Stimulated activated CD8-positive, alpha-beta memory T cell treated with anti-CD3 and anti-CD28 coated beads, Interleukin-12 subunit alpha, Interleukin-12 subunit beta, amount 100 ng/mL, for 24 hours (primary cell): ENCODE measurements at regions not wholly inside any gene's neighbourhood (a gene's known extent, or its start where the extent isn't known, plus 50 kb on each side); places are given as distances from the start of the nearest gene placed in this dataset.

ENCODE experiments used
- DNase-seq: peaks from one replicate; pipeline ENCODE4 v3.0.0-alpha.2; 2020; ENCODE audit errors: extremely low read depth

DNA sequence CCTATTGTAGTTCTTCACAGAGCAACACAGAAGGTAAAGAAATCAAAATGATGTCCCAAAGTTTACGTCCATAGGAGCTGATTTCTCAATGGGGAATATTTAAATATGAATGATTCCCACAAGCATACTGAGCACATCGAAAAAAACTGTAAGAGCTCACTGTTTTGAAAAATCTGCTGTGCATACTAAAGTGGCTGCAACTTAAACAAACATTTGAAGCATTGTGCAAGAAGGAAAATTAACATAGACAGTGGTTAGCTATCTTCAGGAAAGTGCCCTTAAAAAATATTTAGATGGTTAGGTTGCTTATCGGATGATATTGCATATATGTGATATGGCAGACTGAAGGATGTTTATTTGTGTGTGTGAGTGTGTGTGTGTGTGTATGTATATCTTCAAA, 747.6 kb downstream of the RFPL4B start:
- no peak for DNase-seq

DNA sequence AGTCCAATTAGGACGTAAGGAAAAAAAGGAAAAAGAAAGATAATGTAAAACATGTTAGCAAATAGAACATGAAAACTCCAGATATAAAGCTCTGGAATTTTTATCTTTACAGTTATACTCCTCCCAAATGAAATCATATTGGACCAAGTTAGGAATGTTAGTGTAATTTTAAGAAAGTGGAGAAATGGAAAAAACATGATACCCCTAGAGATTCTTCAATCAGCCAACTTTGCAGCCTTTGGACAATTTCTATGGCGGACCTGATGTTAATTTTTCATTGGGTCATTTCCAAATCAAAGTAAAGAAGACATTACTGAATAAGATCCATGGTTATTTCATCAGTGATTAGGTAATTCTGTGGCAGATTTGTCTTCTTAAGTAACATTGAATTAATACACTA, 748.7 kb downstream of the RFPL4B start:
- no peak for DNase-seq

DNA sequence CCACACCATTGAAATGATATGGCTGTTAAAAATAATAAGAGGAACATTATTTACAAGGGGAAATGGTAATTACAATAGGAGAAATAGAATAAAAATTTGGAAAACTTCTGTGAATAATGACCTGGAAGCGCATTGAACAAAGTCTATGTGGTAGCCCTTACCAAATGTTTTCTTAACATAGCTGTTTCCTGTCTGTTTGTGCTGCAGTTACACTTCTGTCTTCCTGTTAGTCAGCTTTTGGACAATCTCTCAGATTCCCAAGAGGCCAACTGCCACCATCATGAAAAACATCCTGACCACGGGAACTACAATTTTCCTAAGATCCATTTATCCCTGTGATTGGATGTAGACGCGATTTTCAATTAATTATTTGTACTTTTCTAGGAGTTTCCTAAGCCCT, 754.4 kb upstream of the MARCKS start:
- DNase-seq = no peak

DNA sequence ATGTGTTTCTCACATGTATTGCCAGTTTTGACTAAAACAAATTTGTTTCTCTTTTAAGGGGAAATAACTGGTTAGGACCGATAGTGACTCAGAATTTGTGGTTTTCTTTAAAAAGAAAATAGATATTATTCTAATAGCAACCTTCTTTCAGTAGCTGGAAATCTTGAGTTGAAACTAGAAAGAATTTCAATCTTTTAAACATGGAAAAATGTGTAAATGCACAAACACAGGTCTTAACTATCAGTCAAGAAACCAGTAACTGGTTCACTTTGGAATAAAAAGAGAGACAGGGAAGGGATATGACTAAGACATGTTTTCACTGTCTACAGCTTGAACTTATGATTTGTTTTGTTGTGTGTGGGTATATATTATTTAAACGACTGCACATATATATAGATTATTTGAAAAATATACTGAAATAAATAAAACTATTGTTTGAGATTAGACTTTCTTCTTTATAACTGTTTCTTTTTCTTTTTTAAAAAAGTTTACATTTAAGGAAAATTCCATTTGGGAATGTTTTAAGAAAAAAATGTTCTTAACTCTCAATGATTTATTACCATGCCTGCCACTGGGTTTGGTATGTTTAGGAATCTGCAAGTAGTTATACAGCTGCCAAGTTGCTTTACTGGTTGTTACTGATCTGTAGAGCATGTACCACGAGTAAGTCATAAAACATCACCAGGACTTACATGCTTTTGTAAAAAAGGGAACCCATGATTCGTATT, 753.3 kb upstream of the MARCKS start:
- no peak for DNase-seq

DNA sequence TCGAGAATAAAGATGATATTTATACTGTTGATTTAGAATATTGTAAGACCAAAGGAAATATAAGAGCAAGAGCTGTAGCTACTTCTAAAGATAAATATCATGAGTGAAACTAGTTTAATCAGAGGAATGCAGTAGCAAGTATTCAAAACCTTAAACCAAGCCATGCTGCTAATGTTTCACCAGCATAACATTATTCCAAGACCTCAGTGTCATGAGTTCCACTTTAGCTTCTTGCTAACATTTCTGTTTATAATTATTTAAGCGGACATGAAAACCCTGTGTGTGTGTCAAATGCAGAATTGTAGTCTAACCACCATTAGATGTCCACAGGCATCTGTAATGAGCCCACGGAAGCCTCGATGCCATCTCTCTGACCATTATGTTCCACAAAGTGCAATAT, 752.6 kb upstream of the MARCKS start:
- DNase-seq = no peak

DNA sequence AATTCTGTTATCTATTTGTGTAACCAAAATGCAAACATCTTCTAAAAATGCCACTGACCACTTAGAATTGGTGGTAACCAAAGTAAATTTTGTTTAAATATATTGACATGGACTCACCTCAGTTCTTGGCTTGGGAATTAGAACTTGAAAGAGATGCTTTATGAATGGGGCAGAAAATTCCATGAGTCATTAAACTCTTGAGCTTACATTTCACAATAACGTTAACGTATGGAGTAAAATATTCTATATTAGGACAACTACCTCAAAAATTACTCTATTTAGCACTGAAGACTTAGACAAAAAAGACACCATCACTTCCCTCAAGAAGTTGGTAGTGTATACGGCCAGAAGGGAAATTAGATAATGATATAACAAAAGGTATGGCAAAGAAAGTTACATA, 752.2 kb upstream of the MARCKS start:
- DNase-seq = no peak

DNA sequence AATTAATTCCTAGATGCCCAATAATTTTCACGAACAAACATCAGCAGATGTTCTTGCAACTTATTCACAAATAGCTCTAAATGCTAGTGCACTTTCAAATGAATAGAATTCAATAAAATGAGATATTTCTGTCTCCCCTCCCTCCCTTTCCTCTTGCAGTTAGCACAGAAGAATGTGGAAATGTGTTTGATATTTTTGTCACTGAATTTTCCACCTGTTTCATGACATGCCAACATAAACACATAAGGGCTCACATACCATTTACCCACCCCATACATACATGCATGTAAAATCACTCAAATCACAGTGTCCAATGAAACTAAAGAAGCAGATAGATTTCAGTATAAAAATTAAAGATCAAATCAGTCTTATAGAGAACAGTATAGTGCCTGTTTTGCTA, 746.9 kb upstream of the MARCKS start:
- no peak for DNase-seq

DNA sequence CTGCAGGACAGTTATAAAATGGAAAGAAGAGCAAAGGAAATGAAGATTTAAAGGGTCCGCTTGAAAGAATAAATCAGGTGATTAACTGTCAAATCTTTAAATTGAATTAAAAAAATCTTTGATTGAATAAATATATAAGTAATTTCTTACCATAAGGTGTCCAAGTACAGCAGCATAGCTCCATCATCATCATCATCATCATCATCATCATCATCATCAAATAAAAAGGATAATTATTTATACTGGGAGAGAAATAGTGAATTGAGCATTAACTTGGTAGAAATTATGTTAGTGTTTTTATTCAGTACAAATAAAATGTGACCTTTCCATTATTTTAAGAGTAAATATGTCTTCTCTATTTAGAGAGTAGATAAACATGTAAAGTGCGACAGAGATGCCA, 745.6 kb upstream of the MARCKS start:
- no peak for DNase-seq

DNA sequence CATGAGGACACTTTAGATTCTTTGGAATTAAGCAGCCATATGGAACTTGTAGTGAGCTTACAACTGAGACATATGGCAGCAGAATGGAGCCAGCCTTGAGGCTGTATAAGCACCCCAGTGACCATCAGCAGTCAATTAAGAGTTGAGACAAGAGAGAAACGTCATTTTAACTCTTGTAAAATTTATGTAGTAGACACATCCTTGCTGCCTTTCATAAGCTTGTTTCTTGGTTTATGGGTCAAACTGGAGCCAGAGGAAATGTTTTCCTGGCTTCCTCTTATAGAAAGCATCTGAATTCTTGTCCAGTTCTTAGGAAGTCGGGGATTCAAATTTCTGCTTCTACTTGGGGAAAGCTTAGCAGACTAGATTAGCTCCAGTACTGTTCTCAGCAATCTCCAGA, 745.1 kb upstream of the MARCKS start:
- no peak for DNase-seq

DNA sequence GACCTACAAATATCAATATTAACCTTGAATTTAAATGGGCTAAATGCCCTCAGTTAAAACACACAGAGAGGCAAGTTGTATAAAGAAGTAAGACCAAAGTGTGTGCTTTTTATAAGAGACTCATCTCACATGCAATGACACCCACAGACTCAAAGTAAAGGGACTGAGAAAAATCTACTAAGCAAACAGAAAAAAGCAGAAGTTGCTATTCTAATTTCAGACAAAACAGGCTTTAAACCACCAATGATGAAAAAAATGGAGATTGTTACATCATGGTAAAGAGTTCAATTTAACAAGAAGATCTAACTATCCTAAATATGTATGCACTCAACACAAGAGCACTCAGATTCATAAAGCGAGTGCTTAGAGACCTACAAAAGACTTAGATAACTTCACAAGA, 741.9 kb upstream of the MARCKS start:
- DNase-seq = no peak

DNA sequence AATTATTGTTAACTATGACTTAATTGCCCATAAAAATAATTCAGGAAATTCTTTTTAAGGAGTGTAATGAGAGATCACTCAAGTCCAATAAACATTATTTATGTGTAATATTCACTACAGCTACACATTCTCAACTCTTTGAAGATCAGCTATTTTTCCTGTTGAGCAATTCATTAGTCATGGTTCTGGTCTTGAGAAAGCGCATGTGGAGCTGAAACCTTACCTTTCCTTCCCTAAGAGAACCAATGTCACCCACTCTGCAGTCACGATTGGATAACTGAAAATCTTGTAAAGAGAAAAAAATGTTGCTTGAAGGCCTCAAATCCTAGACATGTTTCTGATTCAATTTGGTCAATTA, 736.9 kb upstream of the MARCKS start:
- no peak for DNase-seq

DNA sequence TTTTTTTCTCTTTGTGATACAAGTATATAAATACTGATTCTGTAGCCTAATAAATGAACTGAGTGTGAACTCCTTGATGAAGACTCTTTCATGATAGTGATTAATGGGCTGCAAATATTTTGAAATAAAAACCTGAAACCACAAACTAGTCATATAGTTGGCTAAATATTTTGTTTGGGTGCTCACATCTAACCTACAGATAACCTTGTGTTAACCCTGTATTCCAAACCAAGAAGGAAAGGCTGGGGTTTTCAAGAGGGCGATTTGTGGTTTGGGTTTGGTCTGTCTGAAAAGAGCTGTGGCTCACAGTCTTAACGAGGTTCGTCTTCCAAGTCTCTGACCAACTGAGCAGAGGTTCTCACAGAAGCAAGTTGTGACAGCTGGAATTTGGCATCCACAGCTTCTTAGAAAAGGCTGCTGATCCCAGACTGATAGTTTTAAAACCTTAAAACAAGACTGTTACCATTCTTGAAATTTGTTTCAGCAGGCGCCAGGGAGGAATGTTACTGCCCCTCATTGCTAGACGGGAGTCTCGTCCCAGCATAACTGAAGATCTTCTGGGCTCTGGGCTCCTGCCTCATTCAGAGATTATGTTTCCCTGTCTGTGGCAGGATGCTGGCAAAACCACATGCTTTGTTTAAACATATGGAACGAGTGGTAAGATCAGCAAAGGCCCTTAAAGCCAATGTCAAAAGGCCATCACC, 736.4 kb upstream of the MARCKS start:
- no peak for DNase-seq

DNA sequence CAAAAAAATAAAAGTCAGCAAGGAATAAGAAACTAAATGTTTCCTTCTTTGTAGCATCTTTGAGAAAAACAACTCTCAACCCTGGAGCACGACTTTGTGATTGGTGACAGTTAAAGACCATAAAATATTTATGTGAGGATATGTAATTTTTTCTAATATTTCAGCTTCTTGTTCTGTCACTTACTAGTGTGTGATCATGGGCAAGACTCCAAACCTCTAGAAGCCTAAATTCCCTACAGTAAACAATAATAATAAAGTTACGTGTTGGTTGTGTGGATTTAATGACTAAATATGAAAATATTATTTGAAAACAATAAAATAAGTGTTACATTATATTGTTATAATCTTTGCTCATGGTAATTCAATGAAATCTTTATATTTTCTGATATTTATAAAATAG, 735.6 kb upstream of the MARCKS start:
- no peak for DNase-seq

DNA sequence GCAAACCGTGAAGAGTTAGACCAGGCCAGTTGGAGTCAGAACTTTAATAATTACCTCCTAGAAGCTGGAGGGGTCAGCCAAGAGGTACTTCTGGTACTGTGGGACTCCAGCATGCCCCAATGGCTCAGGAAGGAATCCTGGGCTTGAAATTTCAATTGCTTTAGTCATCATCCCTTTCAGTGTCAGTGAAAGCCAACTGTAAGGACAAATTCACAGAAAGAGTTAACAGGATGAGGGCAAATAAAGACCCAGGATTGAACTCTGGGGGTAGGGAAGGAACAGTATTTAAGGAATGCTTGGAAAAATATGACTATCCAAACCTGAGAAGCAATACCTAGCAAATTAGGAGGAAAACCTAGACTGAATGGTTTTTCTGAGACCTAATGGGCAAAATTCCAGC, 735.1 kb upstream of the MARCKS start:
- DNase-seq = no peak

DNA sequence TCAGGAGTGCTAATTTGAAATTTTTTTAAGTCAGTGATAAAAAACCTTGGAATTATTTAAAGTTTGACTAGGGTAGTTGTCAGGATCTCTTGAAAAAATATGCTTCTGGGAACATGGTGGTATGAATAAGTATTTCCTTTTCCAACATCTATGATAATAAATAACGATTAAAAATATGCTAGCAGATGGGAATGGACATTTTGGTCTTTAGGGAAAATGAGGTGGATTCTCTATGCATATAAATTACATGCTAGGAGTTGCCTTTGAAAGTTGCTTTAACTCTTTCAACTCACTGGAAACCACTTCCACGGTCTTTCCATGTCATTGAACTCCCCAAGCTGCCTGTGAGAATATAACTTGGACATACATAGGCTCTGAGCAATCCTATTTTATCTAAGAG, 731.5 kb upstream of the MARCKS start:
- DNase-seq = no peak

DNA sequence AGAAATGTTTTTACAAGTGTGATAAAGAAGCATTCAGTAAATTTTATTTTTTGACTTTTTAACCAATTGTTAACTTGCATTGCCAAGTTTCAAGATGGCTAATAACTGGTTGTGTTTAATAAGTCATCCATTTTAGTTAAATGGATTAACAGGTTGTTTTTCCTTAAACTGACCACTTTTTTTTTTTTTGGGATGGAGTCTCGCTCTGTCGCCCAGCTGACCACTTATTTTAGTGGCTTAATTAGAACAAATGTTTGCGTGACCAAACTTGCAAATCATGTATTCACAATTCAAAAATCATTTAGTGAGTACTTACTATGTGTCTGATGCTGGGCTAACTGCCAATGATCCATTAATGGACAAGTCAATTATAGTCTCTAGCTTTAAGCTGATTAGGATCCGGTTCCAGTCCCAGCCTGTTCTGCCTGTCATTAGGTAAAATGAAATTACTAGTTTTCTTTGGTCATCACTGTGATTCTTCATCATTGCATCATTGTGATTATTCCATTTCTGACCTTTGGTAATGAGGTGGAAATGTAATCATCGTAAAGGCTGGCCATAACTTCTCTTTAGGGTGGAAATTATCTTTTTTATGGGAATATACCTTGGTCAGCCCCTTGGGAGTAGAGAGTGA, 729.2 kb upstream of the MARCKS start:
- DNase-seq = no peak

DNA sequence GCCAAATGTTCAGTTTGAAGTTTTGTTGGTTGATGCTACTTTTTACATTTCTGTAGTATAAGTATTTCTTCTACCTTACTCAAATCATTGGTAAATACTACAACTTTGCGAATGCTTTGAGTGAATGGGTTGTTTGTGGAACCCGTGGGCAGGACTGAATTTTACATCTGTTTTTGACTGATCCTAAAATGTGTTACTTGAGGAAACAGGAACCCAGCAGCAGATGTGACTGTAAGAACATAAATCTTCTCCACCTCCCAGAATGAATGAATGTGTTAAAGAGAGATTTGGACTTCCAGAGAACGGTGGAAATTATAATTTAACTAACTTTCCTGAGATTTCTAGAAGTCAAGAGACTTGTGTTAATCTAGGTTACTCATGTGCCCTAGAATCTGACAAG, 728.5 kb upstream of the MARCKS start:
- no peak for DNase-seq

DNA sequence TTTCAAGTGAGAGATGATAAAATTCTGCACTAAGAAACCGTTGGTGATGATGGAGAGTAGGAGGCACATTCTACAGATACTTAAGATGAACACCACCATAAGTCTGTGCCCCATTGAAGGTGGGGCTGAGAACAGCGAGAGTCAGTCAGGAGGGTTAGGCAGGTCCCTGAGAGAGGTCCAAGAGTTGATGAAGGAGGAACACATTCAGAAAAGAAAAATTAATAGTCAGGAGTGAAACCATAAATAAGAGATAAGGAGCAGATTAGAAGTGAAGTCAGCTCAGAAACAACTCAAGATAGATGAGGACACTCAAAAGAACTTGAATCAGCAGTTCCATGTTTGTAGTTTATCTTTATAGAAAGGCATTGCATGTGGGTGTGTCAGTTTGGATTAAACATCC, 727.2 kb upstream of the MARCKS start:
- DNase-seq = no peak

DNA sequence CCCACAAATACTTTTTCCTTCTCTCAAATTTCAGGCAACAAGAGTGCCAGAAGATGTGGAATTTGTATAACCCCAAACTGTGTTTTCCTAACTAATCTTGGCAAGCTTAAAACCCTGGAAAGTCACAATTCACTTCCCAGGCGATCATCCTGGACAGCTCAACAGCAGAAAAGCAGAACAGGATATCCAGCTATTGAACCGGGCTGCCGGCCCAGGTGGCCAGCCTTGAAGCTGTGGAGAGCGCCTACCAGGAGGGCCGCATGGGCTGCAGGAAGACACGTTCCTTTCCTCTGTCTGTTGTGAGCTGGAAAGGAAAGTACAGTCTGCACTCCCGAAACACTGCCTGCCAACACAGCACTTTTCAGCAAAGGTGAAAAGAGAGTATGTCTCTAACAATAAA, 719.7 kb upstream of the MARCKS start:
- no peak for DNase-seq

DNA sequence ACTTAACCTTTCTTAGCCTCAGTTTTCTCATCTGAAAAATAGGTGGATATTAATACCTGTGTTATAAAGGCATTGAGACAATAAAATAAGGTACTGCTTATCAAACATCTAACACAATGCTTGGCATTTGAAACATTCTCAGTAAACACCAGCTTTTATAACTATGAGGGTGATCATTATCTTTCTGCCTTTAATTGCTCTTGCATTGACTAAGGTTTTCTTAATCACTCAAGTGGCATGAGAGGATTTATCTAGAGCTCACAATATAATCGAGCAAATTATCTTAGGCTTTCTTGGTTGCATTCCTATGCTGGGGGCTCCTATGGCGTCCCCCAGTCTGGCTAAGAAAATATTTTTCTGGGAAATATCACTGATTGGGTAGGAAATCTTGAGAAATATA, 716.4 kb upstream of the MARCKS start:
- no peak for DNase-seq

DNA sequence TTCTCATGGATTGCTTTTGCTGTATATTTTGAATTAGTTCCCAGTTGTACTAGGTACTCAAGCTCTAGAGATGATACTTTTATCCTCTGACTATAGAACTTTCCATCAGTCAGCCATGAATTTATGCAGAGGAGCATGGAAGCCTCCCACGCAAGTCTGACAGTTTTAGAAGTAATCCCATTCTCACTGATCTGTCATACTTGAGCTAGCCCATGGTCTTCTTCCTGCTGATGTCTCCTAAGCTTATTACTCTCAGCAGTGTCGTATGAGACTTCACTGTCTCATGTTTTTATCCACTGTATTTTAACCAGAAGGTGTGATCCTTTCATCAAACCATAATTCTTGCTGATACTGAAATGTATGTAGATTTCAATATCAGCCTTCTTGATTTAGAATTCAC, 715.2 kb upstream of the MARCKS start:
- no peak for DNase-seq

DNA sequence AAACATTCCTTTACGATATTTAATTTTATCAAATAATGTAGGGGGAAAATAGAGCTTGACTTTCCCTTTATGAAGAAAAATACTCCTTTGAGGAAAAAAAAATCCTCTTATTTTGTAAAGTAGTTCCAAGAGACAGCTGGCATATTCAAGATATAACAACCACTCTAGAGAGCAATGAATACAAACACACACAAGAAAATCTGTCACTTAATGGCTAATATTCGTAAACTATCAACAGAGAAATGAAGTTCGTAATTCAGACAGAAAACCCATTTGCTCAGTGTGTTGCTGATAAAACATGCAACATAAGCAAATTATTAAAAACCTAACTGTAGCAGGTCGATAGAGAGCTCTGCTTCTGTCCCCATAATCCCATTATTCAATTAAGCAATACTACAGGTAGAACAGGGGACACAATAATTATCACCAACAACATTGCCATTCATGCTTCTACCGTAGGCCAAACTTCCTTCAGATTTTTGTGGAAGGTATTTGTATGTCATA, 714.4 kb upstream of the MARCKS start:
- no peak for DNase-seq

DNA sequence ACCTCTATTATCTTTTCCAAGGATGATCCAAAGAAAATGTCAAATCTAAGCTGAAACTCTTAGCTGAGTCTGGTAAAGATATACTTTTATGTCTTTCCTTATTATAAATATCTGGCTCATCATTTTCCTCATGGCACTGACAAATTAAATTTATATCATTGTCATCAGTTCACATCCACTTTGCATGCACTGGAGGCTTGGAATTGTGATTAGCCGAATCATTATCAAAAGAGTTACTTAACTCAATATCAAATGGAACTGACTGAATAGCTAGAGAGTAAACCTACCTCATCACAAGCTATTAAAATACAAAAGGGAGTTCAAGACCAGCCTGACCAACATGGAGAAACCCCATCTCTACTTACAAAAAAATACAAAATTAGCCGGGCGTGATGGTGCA, 713.9 kb upstream of the MARCKS start:
- no peak for DNase-seq
